GM19438 (cell line): ENCODE measurements at regions not wholly inside any gene's neighbourhood (a gene's known extent, or its start where the extent isn't known, plus 50 kb on each side); places are given as distances from the start of the nearest gene placed in this dataset.

ENCODE experiments used
- ATAC-seq: cut with Tn5 transposase; IDR thresholded peaks from one replicate; pipeline ENCODE4 v1.9.1; 2021; ENCODE audit warnings: low read depth; ENCODE audit not compliant: unreplicated experiment

GRCh38 chr12:118925826-118926225 is 55.5 kb upstream of the SRRM4 start:
- ATAC-seq = no peak
